Activated T-helper 2 cell treated with anti-CD3 and anti-CD28 coated beads, Interferon-gamma antibody, Interleukin-2, Interleukin-4, amounts not matched to agents 10 μg/mL and 5 μg/mL and 100 μg/mL, durations not matched to agents 14 hours and 24 hours and 36 hours (primary cell): ENCODE measurements at regions not wholly inside any gene's neighbourhood (a gene's known extent, or its start where the extent isn't known, plus 50 kb on each side); places are given as distances from the start of the nearest gene placed in this dataset.

ENCODE experiments used
- DNase-seq: peaks from one replicate; pipeline ENCODE4 v3.0.0; 2021; ENCODE audit warnings: low spot score
- H3K27ac Mint-ChIP-seq: one replicate; pipeline ENCODE4 v1.8.0; 2021; ENCODE audit warnings: mixed read lengths
- H3K27me3 Mint-ChIP-seq: one replicate; pipeline ENCODE4 v1.8.0; 2021; ENCODE audit warnings: low read depth, mixed read lengths
- H3K36me3 Mint-ChIP-seq: one replicate; pipeline ENCODE4 v1.8.0; 2021; ENCODE audit warnings: low read depth, mixed read lengths
- H3K4me1 Mint-ChIP-seq: one replicate; pipeline ENCODE4 v1.8.0; 2021; ENCODE audit warnings: low read depth, mixed read lengths
- H3K4me3 Mint-ChIP-seq: one replicate; pipeline ENCODE4 v1.8.0; 2021; ENCODE audit warnings: low read depth, mild to moderate bottlenecking, moderate library complexity, mixed read lengths
- H3K9me3 Mint-ChIP-seq: one replicate; pipeline ENCODE4 v1.8.0; 2021; ENCODE audit warnings: mixed read lengths
- intact Hi-C: fragments of 100-400 bp; cut with micrococcal nuclease; formaldehyde crosslinking; loops from one replicate; pipeline ENCODE4 v1.15.1; 2023

GRCh38 chr6:71480577-71480976 lies 192.0 kb downstream of the OGFRL1 start:
- no peak overlapping the region for H3K4me3 Mint-ChIP-seq
- no peaks in the 10 kb centered on the region for H3K9me3 Mint-ChIP-seq
- H3K27ac Mint-ChIP-seq: no peak overlapping the region
- no peaks in the 10 kb centered on the region for H3K4me1 Mint-ChIP-seq
- DNase-seq: no peak
- intact Hi-C loops: no loop called here
- no peaks in the 10 kb centered on the region for H3K27me3 Mint-ChIP-seq
- H3K36me3 Mint-ChIP-seq: no peaks in the 10 kb centered on the region

DNA sequence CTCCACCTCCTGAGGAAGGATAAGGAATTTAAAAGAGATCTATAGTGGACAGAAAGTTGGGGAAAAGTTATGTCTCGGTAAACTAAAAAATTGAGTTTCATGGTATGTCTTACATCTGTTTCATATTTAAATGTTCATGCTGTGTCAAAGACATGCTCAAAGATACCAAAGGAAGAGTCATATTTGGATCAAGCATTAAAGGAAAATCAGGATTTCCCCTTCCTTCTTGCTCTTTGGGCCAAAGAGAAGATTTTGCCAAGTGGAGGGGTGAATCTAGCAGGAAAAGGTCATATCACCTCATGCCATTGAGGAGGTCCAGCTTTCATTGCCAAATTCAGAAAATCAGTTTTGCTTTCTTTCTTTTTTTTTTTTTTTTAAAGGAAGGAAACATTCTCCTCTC lies 192.4 kb downstream of the OGFRL1 start:
- intact Hi-C loops: no loop called here
- Mint-ChIP-seq H3K9me3 (no peaks in the 10 kb centered on the region), H3K4me3 (no peak overlapping the region), H3K27me3 (no peaks in the 10 kb centered on the region), H3K27ac (no peak overlapping the region), H3K36me3 (no peaks in the 10 kb centered on the region), H3K4me1 (no peaks in the 10 kb centered on the region)
- DNase-seq: no peak

- intact Hi-C loops: no loop called here
- Mint-ChIP-seq H3K36me3 (no peaks in the 10 kb centered on the region), H3K27me3 (no peaks in the 10 kb centered on the region), H3K9me3 (no peaks in the 10 kb centered on the region), H3K4me3 (no peak overlapping the region), H3K27ac (no peak overlapping the region), H3K4me1 (no peaks in the 10 kb centered on the region)
- DNase-seq: no peak
Observed at GRCh38 chr6:71481801-71482200, 193.2 kb downstream of the OGFRL1 start.

DNA sequence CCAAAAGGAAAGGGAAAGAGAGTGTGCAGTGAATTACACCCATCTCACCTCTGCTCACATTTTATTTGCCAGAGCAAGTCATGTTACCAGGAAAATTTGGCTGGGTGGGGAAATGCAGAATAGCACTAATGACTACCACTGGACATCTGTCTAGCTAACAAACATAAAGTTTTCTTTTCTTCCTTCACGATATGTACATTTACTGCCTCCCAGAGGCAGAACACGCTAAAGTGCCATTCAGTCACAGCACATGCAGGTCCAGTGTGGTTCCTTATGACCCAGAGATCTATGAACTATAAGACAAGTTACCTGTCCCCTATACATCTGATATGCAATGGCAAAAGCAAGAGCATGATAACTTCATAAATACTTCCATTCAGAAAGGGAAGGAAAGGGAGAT lies 194.1 kb downstream of the OGFRL1 start:
- DNase-seq: no peak
- H3K27ac Mint-ChIP-seq: no peak overlapping the region
- H3K4me3 Mint-ChIP-seq: no peak overlapping the region
- H3K36me3 Mint-ChIP-seq: no peaks in the 10 kb centered on the region
- H3K4me1 Mint-ChIP-seq: no peaks in the 10 kb centered on the region
- no peaks in the 10 kb centered on the region for H3K9me3 Mint-ChIP-seq
- intact Hi-C loops: no loop called here
- peaks cover 1% of the 10 kb centered on the region for H3K27me3 Mint-ChIP-seq

GRCh38 chr6:71486461-71486860 lies 197.8 kb downstream of the OGFRL1 start:
- Mint-ChIP-seq H3K36me3 (no peaks in the 10 kb centered on the region), H3K4me3 (no peak overlapping the region)
- intact Hi-C loops: no loop called here

GRCh38 chr6:71488186-71488585 lies 199.6 kb downstream of the OGFRL1 start:
- Mint-ChIP-seq H3K4me3 (no peak overlapping the region), H3K27ac (no peak overlapping the region), H3K27me3 (peaks cover 1% of the 10 kb centered on the region), H3K9me3 (no peaks in the 10 kb centered on the region), H3K36me3 (no peaks in the 10 kb centered on the region), H3K4me1 (no peaks in the 10 kb centered on the region)
- intact Hi-C loops: no loop called here
- no peak for DNase-seq

More at GRCh38 chr6:71486461-71486860, 197.8 kb downstream of the OGFRL1 start:
- no peak overlapping the region for H3K27ac Mint-ChIP-seq
- no peak for DNase-seq
- H3K9me3 Mint-ChIP-seq: no peaks in the 10 kb centered on the region
- H3K27me3 Mint-ChIP-seq: peaks cover 1% of the 10 kb centered on the region
- no peaks in the 10 kb centered on the region for H3K4me1 Mint-ChIP-seq

GRCh38 chr6:71489736-71490135 lies 201.1 kb downstream of the OGFRL1 start:
- no peak overlapping the region for H3K27ac Mint-ChIP-seq
- intact Hi-C loops: no loop called here
- H3K9me3 Mint-ChIP-seq: no peaks in the 10 kb centered on the region
- DNase-seq: no peak
- no peak overlapping the region for H3K4me3 Mint-ChIP-seq
- H3K36me3 Mint-ChIP-seq: no peaks in the 10 kb centered on the region
- no peaks in the 10 kb centered on the region for H3K4me1 Mint-ChIP-seq
- H3K27me3 Mint-ChIP-seq: peaks cover 5% of the 10 kb centered on the region

DNA sequence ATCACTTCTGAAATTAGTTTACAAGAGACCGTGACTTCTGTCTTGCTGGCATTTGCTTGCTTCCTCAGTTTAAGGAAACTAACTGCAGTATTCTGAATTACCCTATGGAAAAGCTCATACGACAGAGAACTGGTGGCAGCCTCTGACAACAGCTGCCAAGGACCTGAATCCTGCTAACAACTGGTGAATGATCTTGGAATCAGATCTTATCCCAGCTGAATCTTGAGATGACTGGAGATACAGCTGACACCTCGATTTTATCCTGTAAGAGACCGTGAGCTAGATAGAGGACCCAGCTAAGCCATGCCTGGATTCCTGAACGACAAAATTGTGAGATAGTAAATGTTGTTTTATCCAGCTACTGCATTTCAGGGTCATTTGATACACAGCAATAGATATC lies 202.3 kb downstream of the OGFRL1 start:
- Mint-ChIP-seq H3K9me3 (no peaks in the 10 kb centered on the region), H3K4me1 (no peaks in the 10 kb centered on the region)
- intact Hi-C loops: no loop called here

GRCh38 chr6:71491844-71492243 lies 203.2 kb downstream of the OGFRL1 start:
- Mint-ChIP-seq H3K27ac (no peak overlapping the region), H3K4me1 (peaks cover 1% of the 10 kb centered on the region), H3K4me3 (no peak overlapping the region), H3K9me3 (no peaks in the 10 kb centered on the region), H3K36me3 (no peaks in the 10 kb centered on the region), H3K27me3 (peaks cover 5% of the 10 kb centered on the region)
- no peak for DNase-seq
- intact Hi-C loops: no loop called here

More for the DNA sequence above, 202.3 kb downstream of the OGFRL1 start:
- H3K27me3 Mint-ChIP-seq: peaks cover 5% of the 10 kb centered on the region
- no peak overlapping the region for H3K27ac Mint-ChIP-seq
- no peak for DNase-seq
- H3K4me3 Mint-ChIP-seq: no peak overlapping the region
- H3K36me3 Mint-ChIP-seq: no peaks in the 10 kb centered on the region

GRCh38 chr6:71492668-71493067 lies 204.1 kb downstream of the OGFRL1 start:
- Mint-ChIP-seq H3K9me3 (no peaks in the 10 kb centered on the region), H3K36me3 (no peaks in the 10 kb centered on the region), H3K27me3 (peaks cover 4% of the 10 kb centered on the region), H3K27ac (no peak overlapping the region), H3K4me1 (peaks cover 1% of the 10 kb centered on the region), H3K4me3 (no peak overlapping the region)
- DNase-seq: no peak
- intact Hi-C loops: no loop called here

GRCh38 chr6:71496018-71496721 lies 207.6 kb downstream of the OGFRL1 start:
- no peak for DNase-seq
- peak overlapping the region; percentile 5 for H3K4me3 Mint-ChIP-seq
- no peak overlapping the region for H3K27ac Mint-ChIP-seq
- no peaks in the 10 kb centered on the region for H3K36me3 Mint-ChIP-seq
- no peaks in the 10 kb centered on the region for H3K9me3 Mint-ChIP-seq
- H3K27me3 Mint-ChIP-seq: peaks cover 4% of the 10 kb centered on the region
- intact Hi-C loops: no loop called here
- peaks cover 1% of the 10 kb centered on the region for H3K4me1 Mint-ChIP-seq

DNA sequence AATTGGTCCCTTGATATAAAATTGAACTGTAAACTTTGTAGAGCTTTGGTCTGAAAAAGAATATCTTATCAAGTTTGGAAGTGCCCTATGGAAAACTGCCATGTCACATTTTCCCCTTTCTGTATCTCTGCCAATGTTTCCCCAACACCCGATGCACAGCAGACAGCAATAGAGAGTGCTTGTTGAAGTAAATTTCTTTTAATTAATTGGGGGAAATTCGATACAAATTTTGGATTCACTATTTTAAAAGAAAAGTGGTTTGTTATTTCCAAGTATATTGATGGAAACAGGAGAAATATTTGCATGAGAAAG lies 208.1 kb downstream of the OGFRL1 start:
- Mint-ChIP-seq H3K4me3 (no peak overlapping the region), H3K27me3 (peaks cover 4% of the 10 kb centered on the region), H3K36me3 (no peaks in the 10 kb centered on the region), H3K4me1 (peaks cover 1% of the 10 kb centered on the region), H3K9me3 (no peaks in the 10 kb centered on the region), H3K27ac (no peak overlapping the region)
- intact Hi-C loops: no loop called here
- DNase-seq: no peak

DNA sequence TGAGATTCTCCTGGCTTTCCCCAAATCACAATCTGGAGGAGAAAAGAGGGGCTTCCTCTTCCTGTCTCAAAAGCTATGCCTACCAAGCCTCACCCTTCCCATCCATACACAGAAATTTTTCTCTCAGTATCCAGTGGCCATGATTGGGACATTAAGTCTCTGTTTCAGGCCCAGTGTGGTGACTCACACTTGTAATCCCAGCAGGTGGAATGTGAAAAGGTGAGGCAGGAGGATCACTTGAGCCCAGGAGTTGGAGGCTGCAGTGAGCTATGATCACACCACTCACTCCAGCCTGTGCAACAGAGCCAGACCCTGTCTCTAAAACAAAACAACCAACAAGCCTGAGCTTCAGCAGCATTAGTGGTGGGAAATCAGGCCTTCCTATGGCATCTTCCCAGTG lies 210.0 kb downstream of the OGFRL1 start:
- H3K9me3 Mint-ChIP-seq: no peaks in the 10 kb centered on the region
- H3K27ac Mint-ChIP-seq: no peak overlapping the region
- H3K4me1 Mint-ChIP-seq: peaks cover 1% of the 10 kb centered on the region
- H3K27me3 Mint-ChIP-seq: peaks cover 4% of the 10 kb centered on the region
- intact Hi-C loops: no loop called here
- H3K36me3 Mint-ChIP-seq: no peaks in the 10 kb centered on the region
- H3K4me3 Mint-ChIP-seq: no peak overlapping the region
- no peak for DNase-seq

GRCh38 chr6:71499667-71500066 lies 211.1 kb downstream of the OGFRL1 start:
- Mint-ChIP-seq H3K27me3 (no peaks in the 10 kb centered on the region), H3K4me1 (peaks cover 1% of the 10 kb centered on the region), H3K27ac (no peak overlapping the region), H3K4me3 (no peak overlapping the region), H3K9me3 (no peaks in the 10 kb centered on the region), H3K36me3 (no peaks in the 10 kb centered on the region)
- intact Hi-C loops: no loop called here
- DNase-seq: no peak
